ENCODE measurements at regions not wholly inside any gene's neighbourhood (a gene's known extent, or its start where the extent isn't known, plus 50 kb on each side); places are given as distances from the start of the nearest gene placed in this dataset.

GRCh38 chr10:120336306-120336910 is 120.6 kb upstream of the PLPP4 start:
- no peak for DNase-seq (ENCODE audit: low spot score)
- no peak for ATAC-seq
- intact Hi-C loops (cut with DNase I) = no loop called here

- intact Hi-C loops (cut with DNase I) = no loop called here
- peak; percentile 67 for DNase-seq (ENCODE audit: low spot score)
- ATAC-seq = no peak
Observed at GRCh38 chr10:120336911-120337540, 120.0 kb upstream of the PLPP4 start.

- intact Hi-C loops (cut with DNase I) = no loop called here
- no peak for DNase-seq (ENCODE audit: low spot score)
- ATAC-seq = no peak
Observed at GRCh38 chr10:120342115-120342714, 114.8 kb upstream of the PLPP4 start.

- DNase-seq (ENCODE audit: low spot score) (no peak), ATAC-seq (no peak)
- intact Hi-C loops (cut with DNase I) = no loop called here
Observed at GRCh38 chr10:120345186-120345585, 111.8 kb upstream of the PLPP4 start.

- ATAC-seq (no peak), DNase-seq (ENCODE audit: low spot score) (no peak)
- intact Hi-C loops (cut with DNase I) = no loop called here
Observed at GRCh38 chr10:120347644-120348043, 109.4 kb upstream of the PLPP4 start.

GRCh38 chr10:120349069-120349468 is 108.0 kb upstream of the PLPP4 start:
- DNase-seq (ENCODE audit: low spot score) = no peak
- ATAC-seq = no peak
- intact Hi-C loops (cut with DNase I) = no loop called here

- DNase-seq (ENCODE audit: low spot score) (no peak), ATAC-seq (no peak)
- intact Hi-C loops (cut with DNase I) = no loop called here
Observed at GRCh38 chr10:120355425-120355824, 101.6 kb upstream of the PLPP4 start.

- intact Hi-C loops (cut with DNase I) = no loop called here
- ATAC-seq (no peak), DNase-seq (ENCODE audit: low spot score) (no peak)
Observed at GRCh38 chr10:120360571-120360970, 96.5 kb upstream of the PLPP4 start.

GRCh38 chr10:120365872-120366271 is 91.2 kb upstream of the PLPP4 start:
- no peak for DNase-seq (ENCODE audit: low spot score)
- intact Hi-C loops (cut with DNase I) = no loop called here
- ATAC-seq = no peak

GRCh38 chr10:120367341-120367740 is 89.7 kb upstream of the PLPP4 start:
- intact Hi-C loops (cut with DNase I) = no loop called here
- no peak for DNase-seq (ENCODE audit: low spot score)
- no peak for ATAC-seq

GRCh38 chr10:120368338-120368737 is 88.7 kb upstream of the PLPP4 start:
- ATAC-seq (no peak), DNase-seq (ENCODE audit: low spot score) (no peak)
- intact Hi-C loops (cut with DNase I) = no loop called here

- no peak for DNase-seq (ENCODE audit: low spot score)
- ATAC-seq = no peak
- intact Hi-C loops (cut with DNase I) = no loop called here
Observed at GRCh38 chr10:120368927-120369326, 88.1 kb upstream of the PLPP4 start.

- no peak for DNase-seq (ENCODE audit: low spot score)
- intact Hi-C loops (cut with DNase I) = no loop called here
- ATAC-seq = no peak
Observed at GRCh38 chr10:120369856-120370276, 87.2 kb upstream of the PLPP4 start.

GRCh38 chr10:120371856-120372255 is 85.2 kb upstream of the PLPP4 start:
- DNase-seq (ENCODE audit: low spot score) (no peak), ATAC-seq (no peak)
- intact Hi-C loops (cut with DNase I) = no loop called here

GRCh38 chr10:120372917-120373316 is 84.1 kb upstream of the PLPP4 start:
- no peak for ATAC-seq
- DNase-seq (ENCODE audit: low spot score) = no peak
- intact Hi-C loops (cut with DNase I) = no loop called here

GRCh38 chr10:120375666-120376065 is 81.4 kb upstream of the PLPP4 start:
- ATAC-seq = no peak
- no peak for DNase-seq (ENCODE audit: low spot score)
- intact Hi-C loops (cut with DNase I) = no loop called here

GRCh38 chr10:120381931-120382330 is 75.1 kb upstream of the PLPP4 start:
- no peak for DNase-seq (ENCODE audit: low spot score)
- no peak for ATAC-seq
- intact Hi-C loops (cut with DNase I) = no loop called here

- no peak for ATAC-seq
- intact Hi-C loops (cut with DNase I) = no loop called here
- no peak for DNase-seq (ENCODE audit: low spot score)
Observed at GRCh38 chr10:120382360-120382759, 74.7 kb upstream of the PLPP4 start.

GRCh38 chr10:120385992-120386391 is 71.0 kb upstream of the PLPP4 start:
- intact Hi-C loops (cut with DNase I) = no loop called here
- no peak for ATAC-seq

GRCh38 chr10:120386896-120387295 is 70.1 kb upstream of the PLPP4 start:
- no peak for ATAC-seq
- no peak for DNase-seq (ENCODE audit: low spot score)
- intact Hi-C loops (cut with DNase I) = no loop called here

More at GRCh38 chr10:120385992-120386391, 71.0 kb upstream of the PLPP4 start:
- no peak for DNase-seq (ENCODE audit: low spot score)

GRCh38 chr10:120387326-120387725 is 69.7 kb upstream of the PLPP4 start:
- no peak for DNase-seq (ENCODE audit: low spot score)
- no peak for ATAC-seq
- intact Hi-C loops (cut with DNase I) = no loop called here
